ENCODE measurements at regions not wholly inside any gene's neighbourhood (a gene's known extent, or its start where the extent isn't known, plus 50 kb on each side); places are given as distances from the start of the nearest gene placed in this dataset.
"Not testable (repeated sequence)": the region's sequence is repeated elsewhere in the genome, so short reads cannot be mapped to it uniquely, and the experiment has no call there.

DNA sequence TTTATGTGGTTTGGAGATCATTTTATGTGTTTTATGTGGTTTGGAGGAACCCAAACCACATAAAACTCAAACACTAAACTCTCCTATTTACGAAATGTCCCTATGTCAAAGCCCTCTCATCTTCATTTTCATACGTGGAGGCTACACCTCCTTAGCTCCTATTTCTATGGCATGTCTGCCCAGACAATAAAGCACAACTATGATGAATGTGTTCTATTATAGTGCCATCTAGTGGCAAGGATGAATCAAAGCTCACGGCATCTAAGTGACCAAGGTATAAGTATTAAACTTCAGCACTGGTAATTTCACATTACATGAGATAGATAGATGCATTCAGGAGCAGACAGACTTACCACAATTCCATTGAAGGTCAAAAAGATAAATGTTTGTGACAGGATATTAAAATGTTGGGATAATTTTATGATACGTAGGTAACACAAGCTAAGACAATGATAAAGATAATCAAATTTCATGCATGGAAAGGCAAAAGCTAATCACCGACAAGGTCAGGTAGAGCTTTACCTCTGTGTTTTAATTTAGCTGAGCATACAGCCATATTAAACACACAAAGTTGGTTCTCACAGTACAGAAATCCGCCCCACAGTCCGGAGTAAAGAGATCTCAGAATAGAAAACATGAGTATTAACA is 130.6 kb upstream of the FHIT start:
- peak in 1 of 2 experiments; percentile 43 for DNase-seq

DNA sequence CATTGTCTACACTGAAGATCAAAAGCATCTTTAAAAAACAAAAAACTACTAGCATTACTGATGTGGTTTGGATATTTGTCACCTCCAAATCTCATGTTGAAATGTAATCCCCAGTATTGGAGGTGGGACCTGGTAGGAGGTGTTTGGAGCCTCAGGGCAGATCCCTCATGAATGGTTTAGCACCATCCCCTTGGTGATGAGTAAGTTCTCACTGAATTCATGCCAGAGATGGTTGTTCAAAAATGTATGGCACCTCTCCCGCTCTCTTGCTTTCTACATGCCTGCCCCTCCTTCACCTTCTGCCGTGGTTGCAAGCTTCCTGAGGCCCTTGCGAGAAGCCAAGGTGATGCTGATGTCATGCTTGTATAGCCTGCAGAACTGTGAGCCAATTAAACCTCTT is 136.6 kb upstream of the FHIT start:
- no peak for DNase-seq

DNA sequence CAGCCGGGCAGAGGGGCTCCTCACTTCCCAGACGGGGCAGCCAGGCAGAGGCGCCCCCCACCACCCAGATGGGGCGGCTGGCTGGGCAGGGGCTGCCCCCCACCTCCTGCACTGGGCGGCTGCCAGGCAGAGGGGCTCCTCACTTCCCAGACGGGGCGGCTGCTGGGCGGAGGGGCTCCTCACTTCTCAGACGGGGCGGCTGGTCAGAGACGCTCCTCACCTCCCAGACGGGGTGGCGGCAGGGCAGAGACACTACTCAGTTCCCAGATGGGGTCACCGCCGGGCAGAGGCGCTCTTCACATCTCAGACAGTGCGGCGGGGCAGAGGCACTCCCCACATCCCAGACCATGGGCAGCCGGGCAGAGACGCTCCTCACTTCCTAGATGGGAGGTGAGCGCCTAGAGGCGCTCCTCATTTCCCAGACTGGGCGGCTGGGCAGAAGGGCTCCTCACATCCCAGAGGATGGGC is 142.3 kb upstream of the FHIT start:
- DNase-seq = not testable (repeated sequence)

DNA sequence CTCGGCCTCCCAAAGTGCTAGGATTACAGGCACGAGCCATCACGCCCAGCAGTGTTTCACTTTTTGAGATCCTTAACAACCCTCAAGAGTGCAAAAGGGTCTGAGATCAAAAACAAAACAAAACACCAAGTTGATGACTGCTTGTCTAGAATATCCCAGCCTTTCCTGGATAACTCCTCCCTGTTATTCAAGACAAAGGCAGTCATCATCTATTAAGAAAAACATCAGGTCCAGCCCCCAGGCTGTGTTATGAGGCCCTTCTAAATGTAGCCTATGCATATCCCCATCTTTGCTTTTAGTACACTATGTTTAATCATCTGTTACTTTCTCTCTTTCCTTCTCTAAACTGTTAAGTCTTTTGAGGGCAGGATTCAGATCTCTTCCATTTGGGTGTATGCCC is 150.1 kb upstream of the FHIT start:
- no peak for DNase-seq

DNA sequence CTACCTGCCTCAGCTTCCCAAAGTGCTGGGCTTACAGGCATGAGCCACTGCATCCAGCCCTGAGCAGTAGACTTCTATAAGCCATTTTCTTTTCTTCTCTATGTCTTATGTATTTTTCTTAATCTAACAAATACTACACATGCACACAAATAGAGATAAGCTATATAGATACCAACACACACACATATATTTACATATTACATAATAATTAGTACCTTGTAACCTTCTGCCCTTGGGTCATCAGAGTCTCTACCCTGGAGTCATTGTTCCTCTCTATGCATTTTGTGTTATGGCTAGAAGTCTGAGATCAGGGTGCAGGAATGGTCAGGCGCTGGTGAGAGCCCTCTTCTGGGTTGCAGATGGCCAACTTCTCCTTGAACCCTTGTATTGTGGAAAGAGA is 154.0 kb upstream of the PTPRG start:
- no peak for DNase-seq

DNA sequence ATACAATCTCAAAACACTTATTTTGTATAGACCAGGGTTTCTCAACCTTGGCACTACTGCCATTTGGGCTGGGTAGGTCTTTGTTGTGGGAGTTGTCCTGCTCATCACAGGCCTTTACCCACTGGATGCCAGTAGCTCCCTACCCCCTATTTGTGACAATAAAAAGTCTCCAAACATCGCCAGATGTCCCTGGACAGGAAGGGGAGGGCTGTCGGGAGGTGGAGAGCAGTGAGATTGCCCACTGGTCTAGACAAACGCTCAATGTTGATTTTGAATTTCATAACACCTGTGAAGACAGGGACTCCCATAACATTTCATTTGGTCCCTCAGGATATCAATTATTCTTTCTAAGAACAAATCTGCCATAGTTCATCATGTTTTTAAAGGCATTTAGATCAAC is 151.7 kb upstream of the PTPRG start:
- DNase-seq = no peak

DNA sequence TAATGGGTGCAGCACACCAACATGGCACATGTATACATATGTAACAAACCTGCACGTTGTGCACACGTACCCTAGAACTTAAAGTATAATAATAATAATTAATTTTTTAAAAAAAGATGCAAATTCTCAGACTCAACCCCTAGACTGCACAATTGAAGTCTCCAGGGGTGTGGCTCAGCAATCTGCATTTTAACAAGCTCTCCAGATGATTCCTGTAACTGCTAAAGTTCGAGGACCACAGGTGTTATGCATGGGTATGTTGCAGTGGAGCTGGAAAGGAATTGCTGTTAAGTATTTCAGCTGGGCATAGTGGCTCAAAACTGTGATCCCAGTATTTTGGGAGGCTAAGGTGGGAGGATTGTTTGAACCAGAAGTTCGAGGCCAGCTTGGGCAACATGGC is 151.0 kb upstream of the PTPRG start:
- DNase-seq = not testable (repeated sequence)

DNA sequence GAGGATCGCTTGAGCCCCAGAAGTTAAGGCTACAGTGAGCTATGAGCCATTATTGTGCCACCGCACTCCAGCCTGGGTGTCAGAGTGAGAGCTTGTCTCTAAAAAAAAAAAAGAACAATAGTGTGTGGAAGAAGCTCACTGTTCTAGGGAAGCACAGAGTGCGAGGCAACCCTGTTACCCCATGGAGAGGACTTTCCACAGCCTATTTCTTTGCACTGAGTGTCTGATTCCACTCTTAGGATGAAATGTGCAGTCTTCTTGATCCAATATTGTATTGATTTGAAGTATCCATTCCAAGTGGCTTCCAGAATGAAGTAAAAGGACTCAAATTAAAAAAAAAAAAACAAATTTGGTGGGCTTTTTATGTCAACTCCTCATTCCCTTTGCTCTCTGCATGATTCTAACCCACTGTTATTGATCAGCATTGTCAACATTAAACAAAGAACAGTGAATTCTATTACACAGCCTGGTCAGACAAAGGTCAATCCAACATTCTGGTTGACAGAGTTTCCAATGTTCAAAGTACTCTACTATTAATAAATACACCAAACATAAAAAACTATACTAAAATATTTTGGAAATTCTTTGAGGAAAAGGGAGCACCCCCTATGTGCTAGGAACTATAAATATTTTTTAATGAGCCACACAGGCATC is 150.2 kb upstream of the PTPRG start:
- DNase-seq = no peak

DNA sequence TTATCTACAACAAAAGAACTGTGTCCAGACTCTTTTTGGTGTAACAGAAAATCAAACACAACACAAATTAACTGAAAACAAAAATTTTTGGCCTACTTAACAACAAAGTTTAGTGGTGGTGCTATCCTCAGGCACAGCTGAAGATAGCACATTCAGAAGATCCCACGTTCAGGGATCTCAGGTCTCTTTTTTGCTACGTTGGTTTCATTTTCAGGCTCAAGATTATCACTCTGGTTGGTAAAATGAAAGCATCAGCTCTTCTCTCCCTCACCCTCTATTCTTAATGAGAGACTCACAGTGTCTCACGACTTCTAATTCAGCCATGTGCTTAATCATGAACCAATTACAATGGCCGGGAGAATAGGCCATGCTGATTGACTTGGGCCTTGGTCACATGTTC is 146.9 kb upstream of the PTPRG start:
- no peak for DNase-seq

DNA sequence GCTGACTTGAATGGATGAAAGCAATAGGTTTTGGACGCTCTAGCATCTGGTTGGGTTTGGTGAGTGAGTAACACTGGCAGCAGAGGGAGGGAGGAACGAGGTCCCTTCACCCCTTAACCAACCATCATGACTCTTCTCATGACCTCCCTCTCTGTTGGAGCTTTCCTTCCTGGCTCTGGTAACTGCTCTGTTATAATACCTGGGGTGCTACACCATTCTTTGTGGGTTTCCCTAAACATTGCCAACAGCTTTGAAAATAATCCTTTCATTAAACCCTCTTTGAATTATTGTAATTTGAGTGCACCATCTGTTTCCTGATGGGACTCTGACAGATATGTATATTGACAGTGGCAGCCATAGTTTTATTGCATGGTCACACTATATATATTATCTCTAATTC is 146.2 kb upstream of the PTPRG start:
- DNase-seq = no peak

DNA sequence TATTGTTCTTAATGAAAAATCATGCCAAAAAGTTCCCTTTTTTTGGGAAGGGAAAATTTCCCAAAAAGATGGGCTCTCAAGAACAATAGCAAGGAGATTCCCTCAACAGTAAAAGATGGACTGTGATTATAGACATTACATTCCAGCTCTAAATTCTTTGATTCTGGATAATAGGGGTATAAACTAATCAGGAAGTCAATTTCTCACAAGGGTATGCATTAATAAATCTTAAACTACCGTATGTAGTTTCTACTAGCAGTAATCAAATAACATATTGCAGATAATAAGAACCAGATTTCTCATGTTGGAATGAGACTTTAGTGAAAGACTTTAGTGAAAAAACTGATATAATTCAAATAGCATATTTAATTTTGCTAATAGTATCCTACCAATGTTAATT is 144.8 kb upstream of the PTPRG start:
- DNase-seq = no peak

DNA sequence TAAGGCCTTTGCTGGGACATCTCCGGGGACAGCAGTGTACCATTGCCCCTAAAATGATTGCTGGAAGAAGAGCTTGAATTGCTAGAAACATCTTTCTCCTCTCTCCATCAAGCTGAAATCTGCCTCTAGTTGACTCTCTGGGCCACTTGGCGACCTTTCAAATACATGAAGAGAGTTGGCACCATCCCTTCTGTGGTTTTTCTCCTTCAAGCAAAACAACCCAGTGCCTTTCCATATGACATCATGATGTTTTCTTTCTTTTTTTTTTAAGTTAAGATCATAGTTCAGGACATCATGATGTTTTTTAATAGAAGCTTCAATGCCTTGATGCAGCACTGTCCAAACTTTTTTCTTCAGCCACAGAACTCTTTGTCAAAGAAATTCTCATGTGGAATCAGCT is 144.0 kb upstream of the PTPRG start:
- DNase-seq = no peak

DNA sequence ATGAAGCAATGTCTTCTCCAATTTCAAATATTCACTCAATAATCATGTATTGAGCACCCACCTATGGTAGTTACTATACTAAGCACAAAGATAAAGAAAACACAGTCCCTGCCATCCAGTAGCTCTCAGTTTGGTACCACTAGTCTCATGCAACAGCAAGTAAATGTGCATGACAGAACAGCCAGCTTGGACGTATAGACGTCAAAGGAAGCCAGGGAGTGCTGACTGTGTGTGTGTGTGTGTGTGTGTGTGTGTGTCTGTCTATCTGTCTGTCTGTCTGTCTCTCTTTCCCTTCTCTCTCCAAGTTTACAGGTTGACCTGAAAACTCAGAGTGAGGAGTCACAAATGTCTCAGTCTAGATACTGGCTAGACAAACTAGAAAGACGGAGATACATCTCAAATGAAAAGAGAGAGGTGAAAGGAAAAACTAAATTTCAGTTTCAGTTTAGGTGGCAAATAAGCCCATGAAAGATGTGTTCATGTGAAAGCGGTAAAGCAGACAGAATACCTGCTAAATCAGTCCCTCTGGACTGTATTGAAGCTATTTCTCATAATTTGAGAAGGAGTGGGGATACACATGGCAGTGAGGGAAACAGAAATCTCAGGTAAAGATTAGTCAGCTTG is 141.1 kb upstream of the PTPRG start:
- DNase-seq = no peak

DNA sequence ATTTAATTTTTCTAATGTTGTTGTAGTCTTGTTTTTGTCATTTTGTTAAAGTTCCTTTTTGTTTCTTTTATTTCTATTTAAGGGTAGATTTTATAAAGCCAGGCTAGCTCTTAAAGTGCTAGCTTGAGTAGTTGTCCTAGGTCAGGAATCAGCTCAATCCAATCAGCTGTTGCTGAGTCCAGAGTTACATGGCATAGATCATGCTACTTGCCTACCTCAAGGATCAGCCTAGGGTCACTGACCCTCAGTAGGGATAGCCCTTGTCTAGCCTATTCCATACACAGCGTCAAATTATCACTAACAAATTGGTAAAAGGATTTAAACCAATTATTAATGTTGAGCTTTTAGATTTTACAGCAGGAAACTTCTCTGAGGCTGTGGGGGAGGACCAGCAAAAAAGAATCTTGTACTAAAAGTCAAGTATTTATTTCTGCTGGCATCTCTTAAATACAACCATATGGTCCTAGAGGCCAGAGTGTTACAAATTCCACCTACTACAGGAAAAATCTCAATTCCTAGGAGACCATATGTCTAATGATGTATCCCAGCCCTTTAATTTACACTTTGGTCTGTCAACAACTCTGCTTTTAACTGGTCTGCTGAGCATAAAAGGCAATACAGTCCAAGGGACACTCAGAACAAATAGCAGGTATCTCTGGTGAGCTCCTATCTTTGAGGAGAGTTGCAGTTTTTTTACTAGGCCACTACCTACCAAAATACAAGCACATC is 138.3 kb upstream of the PTPRG start:
- DNase-seq = no peak

DNA sequence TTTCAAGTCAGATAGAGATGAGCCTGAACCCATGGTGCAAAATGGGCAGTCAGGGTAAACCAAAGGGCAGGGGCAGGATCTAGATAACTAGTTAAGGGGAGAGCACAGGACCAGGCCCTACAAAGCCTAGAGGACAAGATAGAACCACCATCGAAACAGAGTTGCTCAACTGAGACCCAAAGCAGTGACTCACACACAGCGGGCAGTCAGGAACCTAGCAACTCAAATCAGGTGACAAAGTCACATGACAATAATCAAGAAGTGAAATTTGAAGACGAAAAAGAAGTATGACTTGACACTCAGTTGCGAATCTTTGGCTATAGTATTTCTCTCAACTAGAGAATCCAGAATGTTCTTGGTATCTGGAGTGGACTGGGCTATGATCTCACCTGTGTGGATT is 136.0 kb upstream of the PTPRG start:
- DNase-seq = no peak

DNA sequence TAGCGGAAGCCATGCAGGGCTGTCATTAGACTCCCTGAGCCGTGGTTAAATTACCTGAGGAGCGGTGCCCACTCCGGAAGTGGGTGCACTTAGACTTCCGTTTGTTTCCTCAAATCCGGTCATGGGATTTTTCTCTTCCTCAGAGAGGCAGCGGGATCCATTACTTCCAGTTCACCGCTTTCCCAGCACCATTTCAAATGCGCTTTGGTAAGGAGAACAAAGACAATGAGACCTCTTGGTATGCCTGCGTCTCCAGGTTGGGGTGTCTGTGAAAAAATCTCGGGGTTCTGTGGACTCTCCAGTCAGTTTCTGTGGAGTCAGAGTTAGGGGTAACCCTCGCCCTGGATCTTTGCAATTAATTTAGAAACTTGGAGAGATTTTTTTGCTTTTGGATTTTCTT is 132.3 kb upstream of the PTPRG start:
- no peak for DNase-seq

DNA sequence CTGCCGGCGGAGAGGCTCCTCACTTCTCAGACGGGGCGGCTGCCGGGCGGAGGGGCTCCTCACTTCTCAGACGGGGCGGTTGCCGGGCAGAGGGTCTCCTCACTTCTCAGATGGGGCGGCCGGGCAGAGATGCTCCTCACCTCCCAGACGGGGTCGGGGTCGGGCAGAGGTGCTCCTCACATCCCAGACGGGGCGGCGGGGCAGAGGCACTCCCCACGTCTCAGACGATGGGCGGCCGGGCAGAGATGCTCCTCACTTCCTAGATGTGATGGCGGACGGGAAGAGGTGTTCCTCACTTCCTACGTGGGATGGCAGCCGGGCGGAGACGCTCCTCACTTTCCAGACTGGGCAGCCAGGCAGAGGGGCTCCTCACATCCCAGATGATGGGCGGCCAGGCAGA is 126.5 kb upstream of the PTPRG start:
- not testable (repeated sequence) for DNase-seq

DNA sequence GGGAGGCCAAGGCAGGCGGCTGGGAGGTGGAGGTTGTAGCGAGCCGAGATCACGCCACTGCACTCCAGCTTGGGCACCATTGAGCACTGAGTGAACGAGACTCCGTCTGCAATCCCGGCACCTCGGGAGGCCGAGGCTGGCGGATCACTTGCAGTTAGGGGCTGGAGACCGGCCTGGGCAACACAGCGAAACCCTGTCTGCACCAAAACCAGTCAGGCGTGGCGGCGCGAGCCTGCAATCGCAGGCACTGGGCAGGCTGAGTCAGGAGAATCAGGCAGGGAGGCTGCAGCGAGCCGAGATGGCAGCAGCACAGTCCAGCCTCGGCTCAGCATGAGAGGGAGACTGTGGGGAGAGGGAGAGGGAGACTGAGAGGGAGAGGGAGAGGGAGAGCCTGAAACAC is 126.0 kb upstream of the PTPRG start:
- not testable (repeated sequence) for DNase-seq

DNA sequence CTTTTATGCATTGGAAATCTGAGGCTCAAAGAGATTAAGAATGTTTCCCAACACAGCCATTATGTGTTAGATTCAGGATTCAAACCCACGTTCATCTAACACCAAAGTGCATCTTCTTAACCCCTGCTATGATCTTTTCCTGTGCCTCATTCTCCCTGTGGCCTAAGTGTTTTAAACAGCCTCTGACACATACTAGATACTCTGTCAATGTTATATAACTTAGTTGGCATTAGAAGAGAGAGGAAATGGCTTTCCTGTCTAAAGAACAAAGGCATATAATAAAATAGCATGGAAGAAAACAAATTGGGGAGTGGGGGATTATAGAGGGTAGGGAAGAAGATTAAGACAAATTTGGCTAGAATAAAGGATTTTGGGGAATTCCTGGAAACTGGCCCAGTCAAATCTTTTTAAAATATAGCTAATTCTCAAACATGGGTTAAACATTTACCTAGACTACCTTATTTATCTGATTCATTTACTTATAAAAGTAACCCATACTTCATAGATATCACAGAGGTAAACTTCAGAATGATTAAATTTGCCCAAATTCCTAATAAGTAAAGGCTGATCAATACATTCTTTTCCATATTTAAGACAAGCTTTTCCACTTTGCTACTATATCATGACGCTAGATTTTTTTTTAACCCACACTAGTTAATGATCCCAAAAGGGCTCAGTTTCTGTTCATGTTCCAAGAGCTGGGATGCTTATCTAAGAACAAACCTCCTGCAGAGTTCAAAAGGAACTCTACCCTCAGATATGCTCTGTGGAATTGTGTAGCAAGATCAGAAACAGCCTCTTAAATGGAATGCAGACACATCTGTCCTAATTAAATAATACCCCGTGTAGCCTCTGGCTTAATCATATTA is 122.9 kb upstream of the PTPRG start:
- DNase-seq = no peak

DNA sequence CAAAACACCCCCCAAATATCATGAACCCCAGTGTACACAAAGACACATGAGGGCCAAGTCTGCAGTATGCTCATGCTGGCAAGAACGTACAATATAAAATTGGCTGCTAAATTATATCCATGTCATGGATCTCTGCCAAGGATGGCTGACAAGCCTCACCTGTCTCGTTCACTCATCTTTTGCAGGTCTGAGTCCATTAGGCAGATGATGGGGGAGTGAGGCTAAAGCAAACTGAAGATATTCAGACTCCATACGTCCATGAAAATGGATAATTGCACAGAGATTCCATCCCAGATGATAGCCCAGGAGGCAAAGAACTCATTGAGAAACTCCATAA is 122.3 kb upstream of the PTPRG start:
- DNase-seq = no peak

DNA sequence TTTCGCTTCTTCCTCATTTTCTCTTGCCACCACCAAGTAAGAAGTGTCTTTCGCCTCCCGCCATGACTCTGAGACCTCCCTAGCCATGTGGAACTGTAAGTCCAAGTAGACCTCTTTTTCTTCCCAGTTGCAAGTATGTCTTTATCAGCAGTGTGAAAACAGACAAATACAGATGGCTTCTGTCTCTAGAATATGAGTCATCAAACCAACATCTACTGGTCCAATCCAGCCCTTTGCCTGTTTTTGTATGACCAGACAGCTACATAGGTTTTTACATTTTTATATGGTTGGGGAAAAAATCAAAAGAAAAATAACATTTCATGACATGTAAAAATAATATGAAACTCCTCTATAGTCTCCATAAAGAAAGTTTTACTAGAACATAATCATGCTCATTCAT is 118.7 kb upstream of the PTPRG start:
- no peak for DNase-seq

DNA sequence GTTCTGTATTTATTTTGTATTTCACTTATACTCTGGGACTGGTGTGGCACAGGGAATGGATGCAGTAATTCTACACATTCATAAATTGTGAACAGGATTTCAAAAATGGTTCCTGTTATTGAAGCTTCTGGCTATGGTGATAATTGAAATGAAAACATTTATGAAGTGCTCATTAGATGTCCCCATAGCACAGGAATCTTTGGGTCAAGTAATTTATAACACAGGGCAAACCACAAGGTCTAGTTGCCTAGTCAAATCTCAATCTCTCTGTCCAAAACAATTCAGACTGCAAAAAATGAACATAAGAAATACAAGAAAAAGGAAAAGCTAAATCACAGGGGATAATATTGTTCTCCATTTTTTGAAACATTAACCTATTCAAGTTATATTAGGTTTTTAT is 117.5 kb upstream of the PTPRG start:
- no peak for DNase-seq

DNA sequence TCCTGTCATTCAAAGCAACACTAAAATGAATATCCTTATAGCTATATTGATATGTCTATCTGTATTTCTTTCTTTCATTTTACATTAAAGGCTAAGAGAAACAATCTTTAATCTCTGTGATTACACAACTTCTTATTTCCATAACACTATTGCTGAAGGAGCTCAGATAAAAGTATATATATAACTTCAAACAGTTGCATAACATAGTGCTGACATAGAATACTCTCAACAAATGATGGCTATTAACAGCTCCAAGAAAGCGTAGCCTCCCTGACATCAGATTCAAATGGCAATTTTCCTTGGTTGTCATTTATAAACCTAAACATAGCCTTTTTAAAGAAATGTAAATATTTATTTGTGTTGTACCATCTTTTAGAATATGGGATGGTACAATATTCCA is 116.6 kb upstream of the PTPRG start:
- DNase-seq = no peak

All from NCI-H526 (cell line).